GM10266 (cell line): ENCODE measurements at regions not wholly inside any gene's neighbourhood (a gene's known extent, or its start where the extent isn't known, plus 50 kb on each side); places are given as distances from the start of the nearest gene placed in this dataset.

Experiments
- DNase-seq: peaks from one replicate; pipeline ENCODE4 v3.0.0; 2012; ENCODE audit errors: extremely low spot score
- CTCF ChIP-seq: IDR thresholded peaks from 2 replicates; pipeline ENCODE4 v1.5.1; 2012; ENCODE audit warnings: mild to moderate bottlenecking, low read depth; ENCODE audit not compliant: control insufficient read depth, insufficient read depth; ENCODE audit errors: missing control alignments

DNA sequence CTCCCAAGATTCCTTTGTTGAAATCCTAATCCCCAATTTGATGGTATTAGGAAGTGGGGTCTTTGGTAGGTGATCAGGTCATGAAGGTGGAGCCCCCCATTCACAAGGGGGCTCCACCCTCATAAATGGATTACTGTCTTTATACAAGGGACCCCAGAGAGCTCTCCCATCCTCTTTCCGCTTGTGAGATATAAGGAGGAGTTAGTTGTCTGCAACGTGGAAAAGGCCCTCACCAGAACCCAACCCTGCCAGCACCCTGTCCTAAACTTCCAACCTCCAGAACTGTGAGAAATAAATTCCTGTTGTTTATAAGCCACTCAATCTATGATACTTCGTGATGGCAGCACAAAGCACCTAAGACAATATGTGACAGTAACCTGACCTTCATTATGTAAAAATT is 684.1 kb upstream of the HS6ST1 start:
- no peak for DNase-seq
- TF ChIP-seq CTCF: no peak

- TF ChIP-seq CTCF: no peak
- DNase-seq: no peak
These were observed 685.8 kb upstream of the HS6ST1 start for GRCh38 chr2:129004485-129004884.

- no peak for DNase-seq
These were observed 686.3 kb upstream of the HS6ST1 start for GRCh38 chr2:129004940-129005490.

GRCh38 chr2:129006135-129006886 is 687.6 kb upstream of the HS6ST1 start:
- DNase-seq: no peak
- no peak for TF ChIP-seq CTCF

More at GRCh38 chr2:129004940-129005490, 686.3 kb upstream of the HS6ST1 start:
- no peak for TF ChIP-seq CTCF

DNA sequence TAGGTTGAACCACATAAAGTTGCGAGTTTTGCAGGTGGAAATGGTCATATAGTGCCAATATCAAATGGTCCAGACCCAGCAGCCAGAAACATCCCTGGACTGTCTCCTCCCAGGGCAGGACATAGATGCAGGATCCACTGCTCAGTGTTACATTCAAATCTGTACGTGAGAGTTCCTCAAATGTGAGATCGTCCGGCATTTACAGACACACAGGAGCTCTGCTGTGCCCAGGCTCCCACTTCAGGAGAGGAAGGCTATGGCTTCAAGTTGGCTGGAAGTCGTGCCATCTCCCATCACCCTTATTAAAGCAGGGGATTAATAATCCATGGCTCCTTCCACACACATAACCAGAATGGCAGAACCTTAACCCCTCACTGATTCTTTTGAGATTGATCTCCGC is 688.2 kb upstream of the HS6ST1 start:
- no peak for DNase-seq
- no peak for TF ChIP-seq CTCF

DNA sequence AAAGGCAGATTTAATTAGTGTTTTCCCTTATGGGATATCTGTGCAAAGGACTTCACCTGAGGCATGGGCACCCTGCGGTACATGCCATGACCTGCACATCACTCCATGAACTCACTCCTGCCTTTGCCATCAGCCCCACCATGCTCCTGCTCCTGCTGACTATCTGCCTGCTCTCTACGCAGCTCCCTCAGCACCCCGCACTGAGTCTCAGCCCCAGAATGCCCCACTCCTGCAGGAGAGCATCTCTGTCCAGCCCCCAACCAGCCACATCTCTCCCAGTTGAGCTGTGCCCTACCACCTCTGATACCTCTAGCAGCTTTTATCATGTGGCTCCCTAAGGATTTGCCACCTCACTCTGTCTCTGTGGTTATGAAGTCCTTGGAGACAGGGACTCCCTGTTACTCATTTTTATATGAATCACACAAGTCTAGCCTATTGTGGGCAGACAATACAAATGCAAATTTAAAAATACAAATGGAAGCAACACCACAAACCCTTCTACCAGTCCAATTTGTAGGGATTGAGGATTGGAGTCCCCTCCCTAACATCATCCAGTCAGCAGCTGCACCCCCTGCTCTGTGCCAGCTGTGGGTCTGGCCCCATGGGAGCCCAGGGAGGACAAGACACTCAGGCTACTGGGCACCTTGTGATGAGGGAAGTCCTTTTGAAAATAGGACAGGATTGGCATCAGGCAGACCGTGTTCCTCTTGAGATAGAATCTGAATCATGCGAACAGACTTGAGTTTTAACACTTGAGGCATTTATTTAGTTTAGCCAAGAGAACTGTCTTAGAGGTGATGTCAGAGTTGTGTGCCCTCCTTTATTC is 689.6 kb upstream of the HS6ST1 start:
- DNase-seq: no peak
- TF ChIP-seq CTCF: no peak

- DNase-seq: no peak
- TF ChIP-seq CTCF: no peak
These were observed 690.4 kb upstream of the HS6ST1 start for GRCh38 chr2:129008881-129009554.
